ENCODE measurements at regions not wholly inside any gene's neighbourhood (a gene's known extent, or its start where the extent isn't known, plus 50 kb on each side); places are given as distances from the start of the nearest gene placed in this dataset.

- no peak for DNase-seq (ENCODE audit: low spot score)
Observed at GRCh38 chr7:41910940-41911600, 208.2 kb upstream of the INHBA start.

- DNase-seq (ENCODE audit: low spot score), result no peak
Observed at GRCh38 chr7:41907444-41907843, 204.6 kb upstream of the INHBA start.

GRCh38 chr7:41900532-41900931, 197.6 kb upstream of the INHBA start:
- DNase-seq (ENCODE audit: low spot score), result no peak

GRCh38 chr7:41899823-41900433, 197.0 kb upstream of the INHBA start:
- DNase-seq (ENCODE audit: low spot score), result no peak

- DNase-seq (ENCODE audit: low spot score), result no peak
Observed at GRCh38 chr7:41893656-41894055, 190.8 kb upstream of the INHBA start.

GRCh38 chr7:41892356-41893100, 189.6 kb upstream of the INHBA start:
- no peak for DNase-seq (ENCODE audit: low spot score)

GRCh38 chr7:41891950-41892349, 189.1 kb upstream of the INHBA start:
- DNase-seq (ENCODE audit: low spot score), result no peak

- DNase-seq (ENCODE audit: low spot score), result no peak
Observed at GRCh38 chr7:41890631-41891274, 187.9 kb upstream of the INHBA start.

GRCh38 chr7:41889472-41889871, 186.6 kb upstream of the INHBA start:
- no peak for DNase-seq (ENCODE audit: low spot score)

GRCh38 chr7:41889040-41889439, 186.2 kb upstream of the INHBA start:
- DNase-seq (ENCODE audit: low spot score), result no peak

GRCh38 chr7:41887416-41887815, 184.5 kb upstream of the INHBA start:
- no peak for DNase-seq (ENCODE audit: low spot score)

GRCh38 chr7:41886901-41887311, 184.0 kb upstream of the INHBA start:
- no peak for DNase-seq (ENCODE audit: low spot score)

GRCh38 chr7:41886262-41886900, 183.5 kb upstream of the INHBA start:
- DNase-seq (ENCODE audit: low spot score), result no peak

GRCh38 chr7:41885748-41886147, 182.9 kb upstream of the INHBA start:
- DNase-seq (ENCODE audit: low spot score), result no peak

- DNase-seq (ENCODE audit: low spot score), result no peak
Observed at GRCh38 chr7:41885078-41885477, 182.2 kb upstream of the INHBA start.

GRCh38 chr7:41882745-41883420, 180.0 kb upstream of the INHBA start:
- DNase-seq (ENCODE audit: low spot score), result no peak

- no peak for DNase-seq (ENCODE audit: low spot score)
Observed at GRCh38 chr7:41882256-41882655, 179.4 kb upstream of the INHBA start.

- DNase-seq (ENCODE audit: low spot score), result peak; percentile 62
Observed at GRCh38 chr7:41881331-41882130, 178.6 kb upstream of the INHBA start.

GRCh38 chr7:41880107-41880506, 177.2 kb upstream of the INHBA start:
- no peak for DNase-seq (ENCODE audit: low spot score)

GRCh38 chr7:41879403-41879802, 176.5 kb upstream of the INHBA start:
- DNase-seq (ENCODE audit: low spot score), result no peak
